HG03460 (cell line): ENCODE measurements at regions not wholly inside any gene's neighbourhood (a gene's known extent, or its start where the extent isn't known, plus 50 kb on each side); places are given as distances from the start of the nearest gene placed in this dataset.

Source experiments
- ATAC-seq: cut with Tn5 transposase; IDR thresholded peaks from one replicate; pipeline ENCODE4 v1.9.1; 2021; ENCODE audit not compliant: unreplicated experiment

GRCh38 chr10:43864656-43865055, 216.0 kb upstream of the ZNF32 start:
- ATAC-seq, result no peak

DNA sequence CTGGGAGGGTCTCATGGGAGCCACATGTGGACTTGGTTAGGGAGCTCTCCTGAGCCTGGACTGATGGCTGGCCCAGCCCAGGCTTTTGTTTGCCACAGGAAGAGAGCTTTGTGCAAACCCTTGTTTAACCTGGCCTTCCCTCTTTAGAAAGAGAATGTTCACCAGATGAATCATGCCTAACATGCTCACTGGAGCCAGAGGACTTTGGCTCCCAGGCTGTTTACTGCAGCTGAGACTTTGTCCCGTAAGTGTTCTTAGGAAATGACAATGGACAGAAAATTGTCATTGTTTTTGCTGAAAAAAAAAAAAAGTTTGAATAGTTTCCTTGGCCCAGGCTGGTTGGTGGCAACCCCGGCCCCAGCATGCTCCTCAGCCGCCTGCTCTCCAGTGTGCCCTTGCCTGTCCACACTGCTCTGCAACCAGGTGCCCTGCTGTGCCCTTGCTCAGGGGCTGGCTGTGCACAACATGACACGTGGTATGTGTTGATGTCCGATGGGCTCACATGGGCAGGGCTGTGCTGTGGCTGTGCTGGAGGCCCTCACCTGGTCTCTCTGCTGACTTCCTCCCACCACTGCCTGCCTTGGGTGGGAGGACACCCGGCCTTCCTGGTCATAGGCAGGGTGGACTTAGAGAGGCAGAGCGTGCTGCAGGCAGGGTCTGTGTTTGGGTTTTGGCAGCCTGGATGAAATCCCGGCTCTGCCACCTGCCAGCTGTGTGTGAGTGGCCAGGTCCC, 215.3 kb upstream of the ZNF32 start:
- ATAC-seq, result no peak

DNA sequence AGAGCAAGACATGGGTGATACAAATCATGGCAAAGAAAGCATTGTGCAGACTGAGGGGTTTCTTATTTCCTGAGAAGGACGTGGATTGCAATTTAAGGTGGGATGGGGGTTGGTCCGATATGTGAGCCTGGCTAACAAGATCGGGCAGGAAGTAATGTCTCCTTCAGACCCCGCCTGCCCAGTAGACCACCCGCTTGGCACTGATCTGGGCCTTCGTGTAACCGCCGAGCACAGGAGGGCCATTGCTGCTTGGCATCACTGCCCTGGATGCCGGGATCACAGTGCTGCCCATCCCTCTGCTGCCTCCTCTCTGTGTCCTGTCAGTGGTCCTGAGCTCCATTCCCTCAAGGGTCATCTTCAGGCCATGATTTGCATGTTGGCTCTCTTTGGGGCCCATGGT, 214.6 kb upstream of the ZNF32 start:
- no peak for ATAC-seq

- ATAC-seq, result no peak
Measured at GRCh38 chr10:43862756-43863155, 214.1 kb upstream of the ZNF32 start.

DNA sequence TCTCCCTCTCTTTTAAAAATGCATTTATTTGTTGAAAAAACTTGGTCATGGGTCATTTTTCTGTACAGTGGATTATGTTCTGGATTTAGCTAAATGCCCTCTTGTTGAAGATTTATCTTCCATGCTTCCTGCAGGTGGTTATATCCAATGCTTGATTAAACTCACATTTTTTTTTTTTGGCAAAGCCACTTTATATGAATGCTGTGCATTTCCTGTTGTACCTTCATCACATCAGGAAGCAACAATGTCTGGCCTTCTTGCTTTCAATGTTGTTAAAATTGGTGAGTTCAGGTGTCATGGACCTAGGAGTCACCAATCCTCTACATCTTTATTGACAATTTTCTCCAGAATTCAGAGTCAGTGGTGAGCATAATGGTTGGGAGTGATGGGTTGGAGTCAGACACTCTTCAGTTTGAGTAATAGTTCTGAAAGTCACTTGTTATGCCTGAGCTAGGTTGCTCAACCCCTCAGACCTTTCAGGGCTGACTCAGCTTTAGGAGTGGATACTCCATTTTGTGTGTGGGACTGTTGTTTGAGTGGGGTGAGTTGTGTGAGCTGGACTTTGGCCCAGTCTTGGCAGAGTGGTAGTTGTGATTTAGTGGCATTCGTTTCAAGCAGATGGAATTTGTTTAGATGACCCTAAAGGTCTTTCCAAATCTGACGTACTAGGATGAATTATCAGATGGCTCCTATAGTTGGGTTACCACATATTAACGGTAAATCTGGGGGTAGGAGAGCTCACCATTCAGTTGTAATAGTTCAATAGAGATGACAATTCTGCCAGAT, 213.5 kb upstream of the ZNF32 start:
- ATAC-seq, result no peak

DNA sequence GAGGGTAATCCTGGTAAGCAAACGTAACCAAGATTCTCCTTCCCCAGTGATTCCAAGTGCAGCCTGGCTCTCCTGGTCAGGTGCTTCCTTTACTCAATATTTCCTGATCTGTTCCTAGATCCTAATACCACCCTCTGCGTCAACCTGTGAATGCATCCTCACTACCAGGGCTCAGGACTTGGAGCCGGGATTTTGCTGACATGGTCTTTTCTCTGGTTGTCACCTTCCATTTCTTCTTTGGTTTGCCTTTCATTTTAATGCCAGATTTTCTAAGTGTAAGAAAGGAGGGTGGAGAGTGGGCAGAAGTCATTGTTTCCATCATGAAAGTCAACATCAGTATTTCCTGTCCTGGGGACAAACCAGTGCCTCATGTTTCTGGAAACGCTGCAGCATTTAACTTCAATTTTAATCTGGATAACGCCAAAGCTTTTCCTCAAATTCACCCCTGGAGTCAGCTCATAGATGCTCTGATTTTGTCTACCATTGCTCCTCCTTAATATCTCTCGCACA, 210.4 kb upstream of the ZNF32 start:
- ATAC-seq, result no peak

DNA sequence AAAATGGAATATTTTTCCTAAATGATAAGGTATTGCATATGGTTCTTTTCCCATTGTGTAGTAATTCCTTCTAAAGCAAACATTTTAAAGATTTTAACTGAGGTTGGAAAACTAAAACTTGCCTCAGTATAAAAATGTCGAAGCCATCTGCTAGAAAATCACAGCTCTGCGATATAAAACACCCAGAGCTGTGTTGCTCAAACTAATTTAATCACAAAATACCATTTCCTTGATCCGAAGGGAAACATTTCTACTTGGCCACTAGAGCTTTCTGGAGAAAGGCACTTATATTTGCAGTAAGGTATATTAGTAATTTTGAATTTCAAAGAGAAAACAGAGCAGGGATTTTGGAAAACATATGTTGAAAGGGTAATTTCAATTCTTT, 209.2 kb upstream of the ZNF32 start:
- ATAC-seq, result no peak

GRCh38 chr10:43857206-43857930, 208.7 kb upstream of the ZNF32 start:
- no peak for ATAC-seq

- ATAC-seq, result no peak
Measured at GRCh38 chr10:43856299-43856698, 207.6 kb upstream of the ZNF32 start.

DNA sequence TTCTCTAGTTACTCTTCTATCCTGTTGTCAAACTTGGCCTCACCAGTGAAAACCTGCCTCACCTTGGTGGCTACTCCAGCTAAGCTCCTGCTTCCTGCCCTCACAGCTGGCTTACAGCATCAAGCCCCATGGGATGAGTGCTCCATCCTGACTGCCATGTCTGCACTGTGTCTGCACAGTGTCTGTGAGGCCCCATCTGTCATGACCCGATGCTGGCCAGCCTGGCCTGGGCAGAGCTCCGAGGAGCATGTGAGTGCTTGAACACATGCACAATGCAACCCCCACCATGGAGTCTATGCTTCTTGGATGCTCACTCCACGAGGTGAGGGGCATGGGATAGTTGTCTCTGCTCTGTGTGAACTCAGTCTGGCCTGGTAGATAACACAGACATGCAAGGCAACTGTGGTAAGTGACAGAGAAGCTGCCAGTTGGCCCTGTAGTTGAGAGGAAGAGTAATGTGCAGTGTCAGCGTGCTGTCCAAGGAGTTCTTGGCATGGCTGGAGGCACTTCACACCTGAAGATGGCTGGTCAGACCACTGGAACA, 207.1 kb upstream of the ZNF32 start:
- ATAC-seq, result no peak

DNA sequence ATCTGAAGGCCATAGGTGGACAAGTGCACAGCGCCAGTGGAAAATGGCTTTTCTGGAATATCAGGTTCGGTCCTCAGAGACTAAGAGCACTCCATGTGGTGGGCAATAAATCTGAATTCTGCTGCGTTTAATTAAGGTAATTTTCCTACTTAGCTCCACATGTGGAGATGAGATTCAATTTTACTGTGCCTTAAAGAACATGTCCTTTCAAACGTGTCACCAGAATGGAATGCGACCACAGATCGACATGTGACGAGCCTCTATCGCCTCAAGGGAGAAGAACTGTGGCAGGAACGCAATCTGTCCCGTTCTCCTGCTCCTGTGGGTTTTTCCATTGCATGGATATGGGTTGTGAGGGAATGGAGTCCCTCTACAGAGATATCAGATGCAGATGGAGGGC, 205.3 kb upstream of the ZNF32 start:
- no peak for ATAC-seq

- ATAC-seq, result no peak
Measured at GRCh38 chr10:43853369-43853768, 204.7 kb upstream of the ZNF32 start.

GRCh38 chr10:43852644-43853214, 204.0 kb upstream of the ZNF32 start:
- ATAC-seq, result no peak

DNA sequence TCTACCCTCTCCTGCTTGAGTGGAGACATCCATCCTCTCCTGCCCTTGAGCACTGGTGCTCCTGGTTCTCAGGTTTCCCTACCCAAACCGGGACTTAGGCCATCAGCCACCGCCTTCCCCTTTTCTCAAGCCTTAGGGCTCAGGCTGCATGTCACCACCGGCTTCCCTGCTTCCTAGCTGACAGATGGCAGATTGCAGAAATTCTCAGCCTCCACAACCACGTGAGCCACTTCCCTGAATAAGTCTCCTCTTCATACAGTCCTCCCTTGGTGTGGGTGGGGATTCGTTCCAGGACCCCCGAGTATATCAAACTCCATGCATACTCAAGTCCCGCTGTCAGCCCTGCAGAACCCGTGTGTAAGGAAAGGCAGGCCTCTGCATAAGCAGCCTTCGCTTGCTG, 203.5 kb upstream of the ZNF32 start:
- no peak for ATAC-seq

DNA sequence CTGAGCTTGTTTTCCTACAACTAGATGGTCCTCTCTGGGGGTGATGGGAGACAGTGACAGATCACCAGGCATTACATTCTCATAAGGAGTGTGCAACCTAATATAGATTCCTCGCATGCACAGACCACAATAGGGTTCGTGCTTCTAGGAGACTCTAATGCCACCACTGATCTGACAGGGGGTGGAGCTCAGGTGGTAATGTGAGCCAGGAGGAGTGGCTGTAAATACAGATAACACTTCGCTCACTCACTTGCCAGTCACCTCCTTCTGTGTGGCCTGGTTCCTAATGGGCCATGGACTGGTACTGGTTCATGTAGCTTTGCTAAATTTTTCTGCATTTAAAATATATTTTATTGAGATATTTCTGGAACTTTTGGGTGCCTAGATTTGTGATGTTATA, 202.3 kb upstream of the ZNF32 start:
- no peak for ATAC-seq

GRCh38 chr10:43849551-43849950, 200.9 kb upstream of the ZNF32 start:
- ATAC-seq, result no peak

- ATAC-seq, result no peak
Measured at GRCh38 chr10:43846968-43847367, 198.3 kb upstream of the ZNF32 start.

DNA sequence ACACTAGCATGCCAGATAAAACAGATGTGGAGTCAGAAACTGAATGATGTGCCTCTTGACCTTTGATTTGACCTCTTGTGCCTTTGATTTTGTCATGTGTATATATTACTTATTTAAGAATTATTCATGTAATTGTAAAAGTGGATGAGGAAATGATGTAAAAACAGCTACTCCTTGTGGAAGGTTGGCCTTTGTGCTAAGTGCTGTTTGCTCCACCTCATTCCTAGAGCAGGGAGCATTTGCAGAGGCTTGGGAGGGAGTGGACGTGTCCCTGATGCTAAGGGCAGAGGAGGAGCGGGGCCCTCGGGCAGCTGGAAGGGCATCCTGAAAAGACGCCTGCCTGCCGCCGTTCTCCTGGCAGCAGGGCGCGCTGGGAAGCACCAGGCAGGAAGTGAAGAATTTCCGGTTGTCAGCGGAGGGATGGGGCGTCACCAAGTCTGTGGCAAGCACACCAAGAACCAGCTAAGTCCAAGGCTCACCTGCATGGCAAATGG, 197.6 kb upstream of the ZNF32 start:
- no peak for ATAC-seq

DNA sequence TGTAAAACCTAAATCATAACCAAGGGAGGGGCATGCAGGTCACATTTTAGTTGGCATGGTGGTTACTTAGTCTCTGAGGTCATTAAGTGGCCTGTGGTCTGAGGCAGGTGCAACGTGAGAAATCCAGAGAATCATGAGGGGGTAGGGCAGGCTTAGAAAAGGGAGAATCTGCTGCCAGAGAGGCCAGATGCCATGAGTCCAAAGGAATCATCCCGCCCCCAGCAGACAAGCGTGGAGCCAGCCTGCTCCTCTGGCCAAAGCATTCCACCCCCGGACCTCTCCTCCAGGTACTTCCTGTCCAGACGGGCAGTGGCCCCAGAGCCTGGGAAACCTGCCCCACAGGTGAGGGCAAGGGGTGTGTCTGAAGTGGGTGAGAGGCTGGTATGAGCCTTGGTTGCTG, 196.4 kb upstream of the ZNF32 start:
- ATAC-seq, result no peak

DNA sequence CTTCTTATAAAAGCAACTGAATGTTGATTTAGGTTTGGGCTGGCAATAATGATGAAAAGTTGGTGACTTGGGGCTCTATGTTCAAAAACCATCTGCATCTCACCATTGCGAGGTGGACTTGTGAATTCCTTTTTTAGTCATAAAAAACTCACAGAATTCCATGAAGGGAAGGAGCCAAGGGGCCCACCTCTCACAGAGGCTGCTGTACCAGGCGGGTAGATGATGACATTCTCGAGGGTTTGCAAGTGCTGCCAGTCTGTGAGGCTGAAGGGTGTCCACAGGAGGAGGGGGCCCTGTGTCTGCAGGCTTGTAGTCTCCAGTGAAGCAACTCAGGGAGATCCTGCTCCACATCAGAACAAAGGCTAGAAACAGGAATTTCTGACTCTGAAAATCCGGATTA, 195.5 kb upstream of the ZNF32 start:
- ATAC-seq, result no peak
